H54 (cell line): ENCODE measurements at regions not wholly inside any gene's neighbourhood (a gene's known extent, or its start where the extent isn't known, plus 50 kb on each side); places are given as distances from the start of the nearest gene placed in this dataset.
A peak's percentile ranks its signal among the peaks of the same experiment; 100 is the strongest.

Source experiments
- DNase-seq: peaks from one replicate; pipeline ENCODE4 v3.0.0; 2011; ENCODE audit warnings: low spot score, mixed read lengths; ENCODE audit not compliant: insufficient read length
- FAIRE-seq: peaks from 3 replicates; lab custom pipeline; 2011; peaks lifted over from hg19 to GRCh38; lab: Jason Lieb, UNC
- POLR2A ChIP-seq: IDR thresholded peaks from 2 replicates; pipeline ENCODE4 v1.6.1; 2011; ENCODE audit warnings: low read depth, mild to moderate bottlenecking, low read length

DNA sequence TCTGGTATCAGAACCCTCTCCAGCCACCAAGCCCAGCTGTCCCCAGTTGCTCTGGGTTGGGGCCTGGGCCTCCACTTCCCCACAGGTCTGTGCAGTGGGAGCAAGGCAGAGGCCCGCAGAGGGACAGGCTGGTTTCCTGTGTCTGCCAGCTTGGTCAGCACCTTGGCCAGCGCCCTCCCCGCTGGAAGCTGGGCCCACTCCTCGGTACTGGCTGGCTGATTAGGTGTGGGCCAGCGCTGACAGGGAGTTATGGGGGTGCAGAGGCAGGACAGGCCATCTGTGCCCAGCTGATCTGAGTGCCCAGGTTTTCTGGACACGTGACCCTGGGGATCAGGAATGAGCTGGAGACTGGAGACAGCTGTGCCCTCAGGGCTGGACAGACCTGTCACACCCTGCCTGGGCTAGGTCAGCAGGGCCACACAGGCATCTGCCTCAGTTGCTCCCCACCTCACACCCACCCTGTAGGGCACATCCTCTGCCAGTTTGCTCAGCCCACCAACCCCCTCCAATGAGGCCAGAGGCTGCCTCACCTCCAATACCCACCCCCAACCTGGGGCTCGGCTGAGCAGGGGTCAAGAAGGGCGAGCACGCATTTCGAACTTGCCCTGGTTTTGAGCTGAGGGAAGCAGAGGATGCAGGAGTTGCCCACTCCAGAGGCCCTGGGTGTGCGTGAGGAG, 175.3 kb downstream of the IGLL1 start:
- no peak for TF ChIP-seq POLR2A
- DNase-seq (no peak), FAIRE-seq (no peak)

DNA sequence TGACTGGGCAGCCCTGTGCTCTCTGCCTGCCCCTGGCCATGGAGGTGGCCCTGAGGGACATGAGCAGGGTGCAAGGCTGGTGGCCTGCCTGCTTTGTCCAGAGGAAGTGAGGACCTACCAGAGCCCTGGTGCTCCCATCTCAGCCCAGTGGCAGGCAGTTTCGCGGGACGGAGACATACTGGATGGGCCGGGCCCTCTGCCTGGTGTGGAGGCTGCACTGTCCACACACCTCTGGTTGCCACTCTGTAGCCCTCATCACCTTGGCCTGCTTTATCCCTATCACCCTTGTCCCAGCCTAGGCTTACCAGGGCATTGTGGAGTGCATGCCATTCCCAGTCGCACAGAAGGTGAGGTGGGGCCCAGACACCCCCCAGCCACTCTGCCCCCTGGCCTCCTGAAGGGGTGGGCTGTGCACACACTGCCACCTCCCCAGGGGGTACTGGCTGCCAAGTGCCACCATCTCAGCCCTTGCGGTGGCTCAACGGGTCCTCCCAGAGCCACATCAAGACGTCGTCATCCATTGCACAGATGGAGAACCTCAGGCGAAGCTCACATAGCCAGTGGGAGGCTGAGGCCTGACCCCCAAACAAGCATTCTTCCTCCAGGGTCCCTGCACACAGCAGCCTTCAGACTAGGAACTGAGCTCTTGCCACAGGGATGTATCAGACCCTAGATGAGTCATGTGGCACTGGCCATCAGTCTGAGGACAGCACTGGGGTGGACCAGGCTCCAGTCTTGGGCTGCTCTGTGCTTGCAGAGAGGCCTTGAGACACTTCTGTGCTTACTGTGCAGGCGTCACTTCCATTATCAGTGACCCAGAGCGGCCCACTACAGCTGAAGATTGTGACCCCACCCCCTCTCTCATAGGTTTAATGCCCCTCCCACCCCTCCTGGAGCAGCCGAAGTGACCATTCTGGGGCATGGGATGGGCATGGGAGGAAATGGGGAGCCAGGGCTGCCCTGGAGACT, 176.1 kb downstream of the IGLL1 start:
- no peak for TF ChIP-seq POLR2A
- no peak for FAIRE-seq
- DNase-seq, result no peak

DNA sequence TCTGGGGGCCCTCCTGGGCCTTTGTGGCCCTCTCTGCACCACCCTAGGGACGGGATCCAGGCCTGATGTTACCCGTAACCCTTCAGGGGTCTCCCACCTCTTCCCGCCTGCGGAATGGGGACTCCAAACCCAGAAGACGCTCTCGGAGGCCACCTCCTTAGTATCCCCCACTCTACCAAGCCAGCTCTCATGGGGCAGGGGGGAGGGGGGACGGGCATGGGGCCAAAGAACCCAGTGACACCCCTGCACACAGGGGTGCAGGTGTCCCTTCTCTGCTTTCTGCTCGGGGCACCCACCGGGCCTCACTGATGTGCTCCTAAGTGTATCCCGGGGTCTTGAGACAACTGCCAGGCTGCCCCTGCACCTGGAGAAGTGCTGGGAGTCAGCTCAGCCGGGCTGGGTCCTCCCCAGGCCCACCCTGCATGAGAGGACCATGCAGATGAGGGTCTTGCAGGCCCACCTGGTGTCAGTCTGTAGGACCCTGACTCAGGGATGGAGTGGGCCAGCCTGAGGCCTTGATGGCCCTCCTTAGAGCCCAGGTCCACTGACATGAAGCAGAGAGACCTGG, 176.9 kb downstream of the IGLL1 start:
- no peak for FAIRE-seq

DNA sequence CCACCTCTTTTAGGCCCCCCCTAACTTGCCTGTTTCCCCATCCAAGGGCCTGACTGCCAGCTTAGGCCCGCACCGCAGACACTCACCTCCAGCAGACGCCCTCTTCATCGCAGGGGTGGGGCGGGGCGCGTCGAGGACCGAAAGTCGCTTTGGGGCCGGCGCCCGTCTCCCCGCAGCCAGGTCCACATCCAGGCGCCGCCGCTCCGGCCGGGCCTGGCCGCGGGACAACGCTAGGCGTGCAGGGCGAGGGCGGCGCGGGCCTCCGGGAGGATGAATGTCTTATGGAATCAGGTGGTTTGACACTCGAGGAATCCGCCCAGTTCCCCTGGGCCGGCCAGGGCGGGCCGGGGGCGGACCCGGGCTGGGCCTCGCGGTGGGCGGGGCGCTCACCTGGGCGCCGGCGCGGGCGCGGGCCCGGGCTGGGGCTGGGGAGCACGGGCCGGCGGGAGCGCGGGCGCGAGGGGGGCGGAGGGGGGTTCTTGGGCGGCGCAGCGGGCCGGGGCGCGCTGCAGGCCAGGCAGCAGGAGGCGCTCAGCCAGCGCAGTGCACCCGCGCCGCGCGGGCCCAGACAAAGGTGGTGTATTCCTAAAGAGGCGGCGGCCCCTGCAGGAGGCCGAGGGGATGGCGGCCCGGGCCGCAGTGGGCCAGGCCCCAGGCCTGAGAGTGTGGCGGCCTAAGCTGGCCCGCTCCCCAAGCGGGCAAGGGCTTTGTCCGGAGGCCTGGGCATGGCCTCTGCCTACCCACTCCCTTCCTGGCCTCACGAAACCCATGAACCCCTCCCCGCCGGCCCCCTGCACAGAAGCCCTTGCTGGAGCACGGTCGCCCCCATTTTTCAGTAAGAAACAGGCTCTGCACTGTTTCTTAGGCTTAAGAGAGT, 177.6 kb downstream of the IGLL1 start:
- no peak for FAIRE-seq
- DNase-seq, result peak; percentile 23
- no peak for TF ChIP-seq POLR2A

More for the DNA sequence above, 176.9 kb downstream of the IGLL1 start:
- no peak for TF ChIP-seq POLR2A
- no peak for DNase-seq

DNA sequence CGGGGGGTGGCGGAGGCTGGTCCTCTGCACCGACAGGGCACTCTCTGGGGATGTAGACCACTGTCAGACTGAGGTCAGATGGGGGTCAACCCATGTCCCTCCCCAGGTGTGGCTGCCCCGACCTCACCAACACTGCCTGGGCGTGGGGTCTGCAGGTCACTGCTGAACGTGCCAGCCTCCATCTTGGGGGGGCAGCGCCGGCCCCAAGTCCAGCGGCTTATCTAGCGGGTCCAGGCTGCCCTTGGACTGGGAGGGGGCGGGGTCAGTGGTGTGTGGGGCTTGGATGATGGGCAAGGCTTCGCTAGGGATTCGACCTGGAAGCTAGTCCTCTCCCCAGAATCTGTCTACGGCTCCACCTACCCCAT, 178.2 kb downstream of the IGLL1 start:
- no peak for FAIRE-seq
- TF ChIP-seq POLR2A, result no peak
- no peak for DNase-seq

DNA sequence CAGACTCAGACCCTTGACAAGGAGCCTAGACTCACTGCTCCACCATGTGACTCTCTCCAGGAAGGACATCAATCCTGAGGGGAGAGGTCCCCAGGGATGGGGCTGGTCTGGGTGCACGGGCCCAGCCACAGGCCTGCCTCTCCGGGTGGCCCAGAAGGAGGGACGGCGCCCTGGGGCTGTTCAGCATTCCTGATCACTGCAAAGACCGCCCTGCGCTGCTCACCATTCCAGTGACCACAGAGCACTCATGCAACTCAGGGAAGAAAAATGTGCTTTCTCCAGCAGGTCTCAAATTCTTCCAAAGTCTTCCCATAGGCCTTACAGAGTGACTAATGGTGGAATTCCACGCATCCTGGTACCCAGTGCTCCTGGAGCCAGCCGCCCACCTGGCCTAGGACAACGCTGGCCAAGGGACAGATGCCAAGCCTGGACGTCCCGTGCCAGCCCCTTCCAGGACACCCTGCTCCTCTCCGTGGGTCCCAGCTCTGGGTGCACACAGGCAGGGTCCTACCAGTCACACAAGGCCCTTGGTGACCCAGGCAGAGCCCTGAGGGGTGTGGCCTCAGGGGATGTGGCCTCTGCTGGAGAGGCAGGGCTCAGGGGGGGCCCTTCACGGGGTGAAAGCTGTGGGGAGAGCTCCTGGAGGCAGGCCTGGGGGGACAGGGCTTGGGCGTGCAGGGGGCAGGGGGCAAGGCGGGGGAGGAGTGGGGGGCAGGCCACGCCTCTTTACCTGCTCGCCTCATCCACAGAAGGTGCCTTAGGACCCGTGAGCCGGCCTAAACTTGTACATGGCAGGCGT, 178.8 kb downstream of the IGLL1 start:
- peak; percentile 70 for FAIRE-seq
- DNase-seq, result peak; percentile 58
- no peak for TF ChIP-seq POLR2A

DNA sequence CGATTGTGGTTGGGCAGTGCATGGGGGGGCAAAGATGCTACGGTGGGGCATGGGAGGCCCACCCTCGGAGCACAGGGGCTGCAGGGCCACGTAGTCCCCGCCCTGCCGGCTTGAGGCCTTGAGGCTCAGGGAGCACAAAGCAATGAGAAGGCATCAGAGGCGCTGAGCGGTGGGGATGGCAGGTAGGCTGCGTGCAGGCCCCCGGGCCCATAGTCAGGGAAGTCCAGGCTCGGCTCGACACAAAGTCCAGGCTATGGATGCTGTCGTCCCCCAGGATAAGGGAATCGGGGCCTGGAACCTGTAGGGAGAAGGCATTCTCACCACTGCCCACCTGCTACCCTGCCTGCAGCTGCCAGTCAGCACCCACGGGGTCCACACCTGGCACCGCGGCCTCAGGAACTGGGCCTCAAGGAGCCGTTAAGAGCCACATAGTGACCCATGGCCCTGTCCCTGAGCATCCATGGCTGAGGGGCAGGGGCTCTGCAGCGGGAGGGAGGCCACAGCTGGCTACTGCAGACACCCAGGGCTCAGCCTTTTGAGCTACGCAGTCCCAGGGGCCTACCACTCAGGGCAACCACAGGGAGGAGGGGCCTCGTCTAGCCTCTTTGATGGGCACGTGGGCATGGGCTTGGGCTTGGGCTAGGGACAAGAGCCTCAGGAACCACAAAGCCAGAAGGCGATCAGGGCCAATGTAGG, 179.7 kb downstream of the IGLL1 start:
- DNase-seq, result no peak
- no peak for FAIRE-seq
- TF ChIP-seq POLR2A, result no peak

DNA sequence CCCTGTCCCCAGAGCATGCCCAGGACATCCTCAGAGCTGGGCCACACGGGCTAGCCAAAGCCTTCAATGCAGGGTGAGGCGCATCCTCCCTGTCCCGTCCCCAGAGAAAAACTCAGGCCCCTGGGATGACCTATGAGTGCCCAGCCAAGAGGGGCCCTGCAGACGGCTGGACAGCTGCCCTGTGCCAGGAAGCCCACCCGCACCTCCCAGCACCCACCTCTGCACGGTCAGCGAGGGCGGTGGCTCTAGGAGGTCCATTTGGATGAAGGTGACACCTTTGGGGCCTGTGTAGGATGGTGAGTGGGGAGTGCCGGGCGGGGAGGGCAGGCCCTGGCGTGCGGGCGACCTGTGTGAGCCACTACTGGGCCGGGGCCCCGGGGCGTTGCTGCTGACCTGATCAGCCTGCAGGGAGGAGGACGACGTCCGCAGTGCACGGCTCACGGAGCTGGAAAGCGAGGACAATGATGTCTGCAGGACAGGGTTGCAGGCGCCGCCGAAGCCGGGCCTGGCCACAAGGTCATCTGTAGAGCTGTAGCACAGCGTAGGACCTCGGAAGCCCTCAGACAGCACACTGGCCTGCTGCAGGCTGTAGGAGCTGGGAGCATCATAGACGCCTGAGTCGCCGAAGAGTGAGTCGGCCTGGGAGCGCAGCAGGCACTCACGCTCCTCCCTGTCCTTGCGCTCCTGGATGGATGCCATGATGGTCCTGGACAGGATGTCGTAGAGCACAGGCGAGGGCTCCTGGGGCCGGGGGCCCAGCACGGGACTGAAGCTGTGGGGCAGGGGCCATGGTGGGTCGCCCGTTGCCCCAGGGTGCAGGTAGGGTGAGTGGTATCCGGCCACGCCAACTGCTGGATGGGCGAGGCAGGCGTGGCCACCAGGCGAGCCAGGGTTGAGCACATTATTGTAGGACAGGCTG, 180.5 kb downstream of the IGLL1 start:
- no peak for FAIRE-seq
- DNase-seq, result no peak
- TF ChIP-seq POLR2A, result no peak

DNA sequence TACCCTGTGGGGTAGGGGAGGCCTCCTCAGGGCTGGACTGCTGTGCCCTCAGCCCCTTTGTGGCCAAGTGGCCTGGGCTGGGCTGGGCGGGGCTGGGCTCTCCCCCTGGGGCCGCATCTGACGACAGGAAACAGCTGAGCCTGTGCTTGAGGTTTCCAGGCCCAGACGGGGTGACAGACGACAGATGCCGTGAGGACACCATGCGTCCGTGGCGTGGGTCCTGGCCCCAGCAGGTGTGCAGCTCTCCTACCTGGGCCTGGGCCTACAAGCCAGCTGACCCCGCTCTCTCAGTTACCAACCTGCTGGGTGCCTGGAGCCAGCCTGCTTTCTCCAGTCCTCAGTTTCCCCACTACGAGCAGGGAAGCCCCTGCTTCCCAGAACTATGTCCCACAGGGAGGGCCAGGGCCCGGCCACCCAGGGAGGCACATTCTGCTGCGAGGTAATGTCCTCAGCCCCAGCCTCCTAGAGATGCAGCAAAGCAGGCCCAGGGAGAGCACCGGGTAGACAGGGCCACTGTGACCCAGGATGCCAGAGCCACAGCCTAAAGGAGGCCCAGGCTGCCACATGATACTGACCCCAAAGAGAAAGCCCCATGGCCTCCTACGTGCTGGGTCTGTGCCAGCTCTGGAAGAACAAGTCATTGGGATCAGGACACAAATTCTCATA, 181.3 kb downstream of the IGLL1 start:
- no peak for DNase-seq
- FAIRE-seq, result no peak
- TF ChIP-seq POLR2A, result no peak

DNA sequence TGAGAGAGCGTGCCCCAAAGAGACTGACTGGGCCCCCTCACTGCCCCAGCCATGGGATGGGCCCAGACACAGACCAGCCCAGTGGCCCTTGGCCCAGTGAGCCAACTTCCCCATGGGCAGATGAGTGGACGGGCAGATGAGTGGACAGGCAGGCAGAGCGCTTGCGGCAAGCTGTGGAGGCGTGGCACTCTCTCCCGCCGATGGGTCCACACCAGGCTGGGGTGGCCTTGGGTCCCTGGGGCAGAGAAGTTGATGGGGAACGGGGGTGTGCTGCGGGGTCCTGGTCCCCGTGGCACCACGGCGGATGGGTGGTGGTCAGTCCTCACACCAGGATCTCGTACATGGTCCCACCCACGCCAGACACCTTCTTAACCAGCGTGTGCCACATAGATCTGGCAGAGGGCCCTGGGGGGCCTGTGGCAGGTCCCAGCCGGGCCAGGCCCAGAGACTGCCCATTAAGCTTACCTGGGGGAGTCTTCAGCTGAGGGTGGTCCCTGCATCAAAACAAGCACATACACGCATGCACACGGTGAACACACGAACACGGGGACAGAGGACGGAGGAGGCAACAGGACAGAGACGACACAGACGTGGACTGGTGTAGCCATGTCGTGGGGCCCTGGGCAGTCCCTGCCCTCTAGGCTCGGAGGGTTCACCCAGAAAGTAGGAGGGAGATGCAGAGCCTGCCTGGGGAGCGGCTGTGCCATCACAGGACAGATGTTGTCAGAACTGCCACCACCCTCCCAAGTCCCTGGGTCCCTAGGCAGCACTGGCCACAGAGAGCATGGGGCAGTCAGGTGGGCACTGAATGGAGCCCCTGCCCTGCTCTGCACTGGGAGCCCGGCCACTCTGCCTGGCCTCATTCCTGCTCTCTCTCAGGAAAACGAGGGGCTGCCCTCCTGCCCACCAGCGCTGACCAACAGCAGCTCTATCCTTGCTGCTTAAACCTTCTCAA, 182.2 kb downstream of the IGLL1 start:
- DNase-seq, result no peak
- no peak for FAIRE-seq
- no peak for TF ChIP-seq POLR2A
